Transverse colon (tissue), 4 donors: ENCODE measurements at regions not wholly inside any gene's neighbourhood (a gene's known extent, or its start where the extent isn't known, plus 50 kb on each side); places are given as distances from the start of the nearest gene placed in this dataset.

Source experiments
- CTCF ChIP-seq, 5 experiments: fragments of 200-600 bp in 3 of 5; fragments of 450-650 bp in 2 of 5; sonication (generic) in 3 of 5; IDR thresholded peaks; 1 replicate in 2 of 5; 2 replicates in 3 of 5; pipeline ENCODE4 v1.5.1; 2016 to 2017; ENCODE audit warnings: antibody characterized with exemption in 5 of 5, inconsistent platforms in 3 of 5, mild to moderate bottlenecking in 2 of 5, moderate library complexity in 1 of 5
- POLR2A ChIP-seq: fragments of 450-650 bp; IDR thresholded peaks from one replicate; pipeline ENCODE4 v1.6.1; 2016; ENCODE audit warnings: antibody characterized with exemption, mild to moderate bottlenecking, moderate library complexity
- POLR2AphosphoS5 ChIP-seq, 3 donors: sonication (generic); formaldehyde crosslinking; IDR thresholded peaks; one replicate each; pipeline ENCODE4 v1.6.1; 2016; ENCODE audit warnings: antibody characterized with exemption in 3 of 3

- TF ChIP-seq CTCF (IDR thresholded peaks at IDR 0.05) (no peak), POLR2AphosphoS5 (IDR thresholded peaks at IDR 0.05) (no peak), POLR2A (no peak)
These were observed 1622.1 kb downstream of the STIM2 start for GRCh38 chr4:28482580-28483270.
